NT2/D1 (cell line): ENCODE measurements at regions not wholly inside any gene's neighbourhood (a gene's known extent, or its start where the extent isn't known, plus 50 kb on each side); places are given as distances from the start of the nearest gene placed in this dataset.

Experiments used
- SUZ12 ChIP-seq: IDR thresholded peaks from 2 replicates; pipeline ENCODE4 v1.6.1; 2011; ENCODE audit not compliant: insufficient read length, insufficient read depth; ENCODE audit errors: extremely low read depth
- YY1 ChIP-seq: IDR thresholded peaks from 2 replicates; pipeline ENCODE4 v1.6.1; 2011; ENCODE audit not compliant: insufficient read length, insufficient read depth

- TF ChIP-seq SUZ12 (no peak), YY1 (no peak)
Observed at GRCh38 chr11:70627219-70627618, 228.9 kb downstream of the CTTN start.
